GM12878 (cell line): ENCODE measurements at regions not wholly inside any gene's neighbourhood (a gene's known extent, or its start where the extent isn't known, plus 50 kb on each side); places are given as distances from the start of the nearest gene placed in this dataset.

Experiments
- ATAC-seq: fragments of 200-7000 bp; cut with Tn5 transposase; 3 replicates; pipeline ENCODE4 v1.9.1; 2020; ENCODE audit warnings: mild to moderate bottlenecking, moderate library complexity
- BruUV-seq: library from RNA; stranded (reverse); fragments of 400-500 nt; replicated peaks from 2 replicates; lab custom pipeline; 2021; lab: Mats Ljungman, UMichigan
- CTCF ChIA-PET: fragments of 300-600 bp; sonication (Branson Sonifier 250); formaldehyde crosslinking; extraction: SDS; loops from one replicate; lab custom pipeline; 2021; ENCODE audit warnings: inconsistent platforms; lab: Yijun Ruan, JAX
- POLR2A ChIA-PET: fragments of 350-600 bp; formaldehyde crosslinking; extraction: SDS; loops from one replicate; lab custom pipeline; 2021; ENCODE audit warnings: inconsistent platforms; lab: Charles Lee
- RAD21 ChIA-PET: fragments of 300-600 bp; sonication (Branson Sonifier 250); formaldehyde crosslinking; loops from one replicate; lab custom pipeline; 2023; ENCODE audit warnings: antibody characterized with exemption; ENCODE audit not compliant: unreplicated experiment; lab: Charles Lee
- SMC1A ChIA-PET: fragments of 300-600 bp; sonication (Branson Sonifier 250); formaldehyde crosslinking; loops from one replicate; lab custom pipeline; 2023; ENCODE audit not compliant: unreplicated experiment, uncharacterized antibody; lab: Charles Lee
- DNase-seq: peaks from one replicate; pipeline ENCODE4 v3.0.0-alpha.2; 2011; ENCODE audit warnings: low read depth, low spot score
- FAIRE-seq: peaks from 3 replicates; lab custom pipeline; 2011; peaks lifted over from hg19 to GRCh38; lab: Jason Lieb, UNC
- H2AFZ ChIP-seq: 2 replicates; pipeline ENCODE4 v1.6.0; 2011; ENCODE audit warnings: low read depth, low read length, control low read depth; ENCODE audit not compliant: control insufficient read depth
- H3K27ac ChIP-seq: 2 replicates; pipeline ENCODE4 v1.5.1; 2011; ENCODE audit warnings: control low read depth; ENCODE audit not compliant: control insufficient read depth, insufficient read depth
- H3K27me3 ChIP-seq, 2 experiments: replicated peaks in 1 of 2; 2 replicates each; pipeline versions ENCODE4 v1.6.0 to v1.6.1; 2011; ENCODE audit warnings: low read length in 1 of 2; ENCODE audit not compliant: control insufficient read depth in 2 of 2, insufficient read depth in 2 of 2
- H3K36me3 ChIP-seq, 2 experiments: 2 replicates each; pipeline ENCODE4 v1.5.1; 2011; ENCODE audit warnings: low read length in 1 of 2; ENCODE audit not compliant: control insufficient read depth in 2 of 2, insufficient read depth in 2 of 2
- H3K4me1 ChIP-seq: 2 replicates; pipeline ENCODE4 v1.6.1; 2011; ENCODE audit warnings: mild to moderate bottlenecking, low read length, moderate library complexity, mixed read lengths; ENCODE audit not compliant: control insufficient read depth, insufficient read depth
- H3K4me2 ChIP-seq: 2 replicates; pipeline ENCODE4 v1.6.0; 2011; ENCODE audit warnings: control low read depth; ENCODE audit not compliant: control insufficient read depth, insufficient read depth
- H3K4me3 ChIP-seq: fragments of 200-600 bp; sonication (generic); 2 replicates; pipeline ENCODE4 v1.5.1; 2016
- H3K79me2 ChIP-seq: 2 replicates; pipeline ENCODE4 v1.6.0; 2011; ENCODE audit warnings: low read length; ENCODE audit not compliant: control insufficient read depth, insufficient read depth
- H3K9ac ChIP-seq: 2 replicates; pipeline ENCODE4 v1.8.0; 2011; ENCODE audit warnings: low read length, control low read depth, mixed read lengths; ENCODE audit not compliant: control insufficient read depth, insufficient read depth
- H3K9me3 ChIP-seq: replicated peaks from 3 replicates; pipeline ENCODE4 v1.5.1; 2011; ENCODE audit warnings: mild to moderate bottlenecking, low read length; ENCODE audit not compliant: control insufficient read depth, insufficient read depth
- H4K20me1 ChIP-seq: 2 replicates; pipeline ENCODE4 v1.6.0; 2011; ENCODE audit not compliant: control insufficient read depth, insufficient read depth
- CBX3 ChIP-seq: fragments of 200-600 bp; sonication (generic); IDR thresholded peaks from 2 replicates; pipeline ENCODE4 v1.6.1; 2016; ENCODE audit warnings: low read depth, borderline replicate concordance
- CEBPB ChIP-seq, 2 experiments: fragments of 150-350 bp in 1 of 2; IDR thresholded peaks; 2 replicates each; pipeline ENCODE4 v1.6.1; 2012 to 2014; ENCODE audit warnings: low read depth in 2 of 2, low read length in 2 of 2, borderline replicate concordance in 1 of 2, inconsistent platforms in 1 of 2
- CHD1 ChIP-seq: IDR thresholded peaks from 2 replicates; pipeline ENCODE4 v1.6.1; 2012; ENCODE audit warnings: low read depth, low read length, improper control_type of control experiment
- GATAD2B ChIP-seq: fragments of 450-650 bp; conservative IDR thresholded peaks from 2 replicates; pipeline ENCODE4 v1.6.1; 2017; ENCODE audit warnings: low read depth, mild to moderate bottlenecking, moderate library complexity
- IRF4 ChIP-seq: IDR thresholded peaks from 2 replicates; pipeline ENCODE4 v1.6.1; 2011; ENCODE audit warnings: low read depth, low read length
- NR2F1 ChIP-seq: fragments of 450-650 bp; conservative IDR thresholded peaks from 2 replicates; pipeline ENCODE4 v1.6.1; 2017; ENCODE audit warnings: mild to moderate bottlenecking
- PML ChIP-seq: IDR thresholded peaks from 2 replicates; pipeline ENCODE4 v1.6.1; 2012; ENCODE audit warnings: low read length, inconsistent platforms
- POLR2AphosphoS2 ChIP-seq: IDR thresholded peaks from 2 replicates; pipeline ENCODE4 v1.6.1; 2011; ENCODE audit warnings: low read depth, mild to moderate bottlenecking, low read length, improper control_type of control experiment, moderate library complexity
- TARDBP ChIP-seq: IDR thresholded peaks from 2 replicates; pipeline ENCODE4 v1.6.1; 2016; ENCODE audit warnings: borderline replicate concordance
- ZNF217 ChIP-seq: fragments of 450-650 bp; IDR thresholded peaks from 2 replicates; pipeline ENCODE4 v1.6.1; 2017; ENCODE audit warnings: antibody characterized with exemption, mild to moderate bottlenecking
- WGBS: methylation state at CpG from one replicate; pipeline ENCODE4 v1.1.6; 2016; ENCODE audit warnings: low lambda C conversion rate; ENCODE audit not compliant: insufficient replicate concordance, insufficient coverage; ENCODE audit errors: missing lambda C conversion rate; 5-methylcytosine and 5-hydroxymethylcytosine counted together
- in situ Hi-C: fragments of 300-500 bp; cut with MboI; formaldehyde crosslinking; loops from 9 replicates; pipeline ENCODE4 v1.14.3; 2018; ENCODE audit warnings: mixed read lengths
- intact Hi-C: fragments of 100-400 bp; cut with micrococcal nuclease; formaldehyde crosslinking; loops from one replicate; pipeline ENCODE4 v1.14.2; 2022; ENCODE audit not compliant: unreplicated experiment
- TF ChIP-seq, protein P1 (sequence below): fragments of 450-650 bp; IDR thresholded peaks from 2 replicates; pipeline ENCODE4 v1.6.1; 2018; ENCODE audit warnings: mild to moderate bottlenecking, low read depth, moderate library complexity; ENCODE audit not compliant: partially characterized antibody
- TF ChIP-seq, protein P2 (sequence below): IDR thresholded peaks from 2 replicates; pipeline ENCODE4 v1.6.1; 2012; ENCODE audit warnings: low read depth, low read length, improper control_type of control experiment
- TF ChIP-seq, protein P3 (sequence below): fragments of 450-650 bp; formaldehyde crosslinking; IDR thresholded peaks from 2 replicates; pipeline ENCODE4 v1.4.0; 2022; ENCODE audit warnings: mild to moderate bottlenecking, moderate library complexity
- TF ChIP-seq, protein P4 (sequence below): IDR thresholded peaks from 2 replicates; pipeline ENCODE4 v1.6.1; 2011; ENCODE audit warnings: low read depth, mild to moderate bottlenecking, low read length, moderate library complexity, borderline replicate concordance; ENCODE audit errors: extremely low read depth

DNA sequence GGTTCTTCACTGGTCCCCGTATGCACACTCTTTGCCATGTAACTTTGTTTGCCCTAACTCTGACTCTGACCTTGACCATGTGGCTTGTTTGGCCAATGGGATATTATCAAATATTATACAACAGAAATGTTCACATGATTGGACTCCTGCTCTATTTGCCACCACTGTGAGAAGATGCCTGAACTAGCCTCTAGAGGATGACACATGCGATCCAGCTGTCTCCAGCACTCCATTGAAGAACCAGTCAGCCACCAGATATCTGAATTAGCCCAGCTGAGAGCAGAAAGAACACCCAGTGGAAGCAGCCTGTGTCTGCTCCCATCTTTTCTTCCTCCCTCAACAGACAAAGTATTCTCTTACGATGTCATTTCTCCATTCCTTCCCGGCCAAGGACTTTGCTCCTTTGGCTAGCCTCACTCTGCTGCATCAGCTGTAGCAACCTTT lies 412.1 kb downstream of the IRS1 start:
- ChIA-PET CTCF (no interaction called here), RAD21 (no interaction called here), POLR2A (no interaction called here), SMC1A (no interaction called here)
- Histone ChIP-seq H3K9me3 (no peaks in the 10 kb centered on the region), H3K4me2 (no peak overlapping the region), H4K20me1 (no peaks in the 10 kb centered on the region), H3K27ac (no peak overlapping the region), H2AFZ (no peak overlapping the region), H3K36me3 (no peaks in the 10 kb centered on the region), H3K4me3 (no peak overlapping the region), H3K4me1 (no peaks in the 10 kb centered on the region), H3K27me3 (no peaks in the 10 kb centered on the region), H3K79me2 (no peaks in the 10 kb centered on the region), H3K9ac (no peak overlapping the region)
- ATAC-seq (no peak), FAIRE-seq (no peak), DNase-seq (no peak)
- intact Hi-C loops = no loop called here
- WGBS = 67% methylated on average over 4 of the region's 4 CpGs
- in situ Hi-C loops = no loop called here
- no TSS peak for BruUV-seq
- no peak for TF ChIP-seq PML
- TF ChIP-seq, protein P1, sequence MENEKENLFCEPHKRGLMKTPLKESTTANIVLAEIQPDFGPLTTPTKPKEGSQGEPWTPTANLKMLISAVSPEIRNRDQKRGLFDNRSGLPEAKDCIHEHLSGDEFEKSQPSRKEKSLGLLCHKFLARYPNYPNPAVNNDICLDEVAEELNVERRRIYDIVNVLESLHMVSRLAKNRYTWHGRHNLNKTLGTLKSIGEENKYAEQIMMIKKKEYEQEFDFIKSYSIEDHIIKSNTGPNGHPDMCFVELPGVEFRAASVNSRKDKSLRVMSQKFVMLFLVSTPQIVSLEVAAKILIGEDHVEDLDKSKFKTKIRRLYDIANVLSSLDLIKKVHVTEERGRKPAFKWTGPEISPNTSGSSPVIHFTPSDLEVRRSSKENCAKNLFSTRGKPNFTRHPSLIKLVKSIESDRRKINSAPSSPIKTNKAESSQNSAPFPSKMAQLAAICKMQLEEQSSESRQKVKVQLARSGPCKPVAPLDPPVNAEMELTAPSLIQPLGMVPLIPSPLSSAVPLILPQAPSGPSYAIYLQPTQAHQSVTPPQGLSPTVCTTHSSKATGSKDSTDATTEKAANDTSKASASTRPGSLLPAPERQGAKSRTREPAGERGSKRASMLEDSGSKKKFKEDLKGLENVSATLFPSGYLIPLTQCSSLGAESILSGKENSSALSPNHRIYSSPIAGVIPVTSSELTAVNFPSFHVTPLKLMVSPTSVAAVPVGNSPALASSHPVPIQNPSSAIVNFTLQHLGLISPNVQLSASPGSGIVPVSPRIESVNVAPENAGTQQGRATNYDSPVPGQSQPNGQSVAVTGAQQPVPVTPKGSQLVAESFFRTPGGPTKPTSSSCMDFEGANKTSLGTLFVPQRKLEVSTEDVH = no peak
- no peak for TF ChIP-seq IRF4
- TF ChIP-seq, protein P2, sequence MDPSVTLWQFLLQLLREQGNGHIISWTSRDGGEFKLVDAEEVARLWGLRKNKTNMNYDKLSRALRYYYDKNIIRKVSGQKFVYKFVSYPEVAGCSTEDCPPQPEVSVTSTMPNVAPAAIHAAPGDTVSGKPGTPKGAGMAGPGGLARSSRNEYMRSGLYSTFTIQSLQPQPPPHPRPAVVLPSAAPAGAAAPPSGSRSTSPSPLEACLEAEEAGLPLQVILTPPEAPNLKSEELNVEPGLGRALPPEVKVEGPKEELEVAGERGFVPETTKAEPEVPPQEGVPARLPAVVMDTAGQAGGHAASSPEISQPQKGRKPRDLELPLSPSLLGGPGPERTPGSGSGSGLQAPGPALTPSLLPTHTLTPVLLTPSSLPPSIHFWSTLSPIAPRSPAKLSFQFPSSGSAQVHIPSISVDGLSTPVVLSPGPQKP = no peak
- no peak for TF ChIP-seq POLR2AphosphoS2
- no peak for TF ChIP-seq ZNF217
- TF ChIP-seq, protein P3, sequence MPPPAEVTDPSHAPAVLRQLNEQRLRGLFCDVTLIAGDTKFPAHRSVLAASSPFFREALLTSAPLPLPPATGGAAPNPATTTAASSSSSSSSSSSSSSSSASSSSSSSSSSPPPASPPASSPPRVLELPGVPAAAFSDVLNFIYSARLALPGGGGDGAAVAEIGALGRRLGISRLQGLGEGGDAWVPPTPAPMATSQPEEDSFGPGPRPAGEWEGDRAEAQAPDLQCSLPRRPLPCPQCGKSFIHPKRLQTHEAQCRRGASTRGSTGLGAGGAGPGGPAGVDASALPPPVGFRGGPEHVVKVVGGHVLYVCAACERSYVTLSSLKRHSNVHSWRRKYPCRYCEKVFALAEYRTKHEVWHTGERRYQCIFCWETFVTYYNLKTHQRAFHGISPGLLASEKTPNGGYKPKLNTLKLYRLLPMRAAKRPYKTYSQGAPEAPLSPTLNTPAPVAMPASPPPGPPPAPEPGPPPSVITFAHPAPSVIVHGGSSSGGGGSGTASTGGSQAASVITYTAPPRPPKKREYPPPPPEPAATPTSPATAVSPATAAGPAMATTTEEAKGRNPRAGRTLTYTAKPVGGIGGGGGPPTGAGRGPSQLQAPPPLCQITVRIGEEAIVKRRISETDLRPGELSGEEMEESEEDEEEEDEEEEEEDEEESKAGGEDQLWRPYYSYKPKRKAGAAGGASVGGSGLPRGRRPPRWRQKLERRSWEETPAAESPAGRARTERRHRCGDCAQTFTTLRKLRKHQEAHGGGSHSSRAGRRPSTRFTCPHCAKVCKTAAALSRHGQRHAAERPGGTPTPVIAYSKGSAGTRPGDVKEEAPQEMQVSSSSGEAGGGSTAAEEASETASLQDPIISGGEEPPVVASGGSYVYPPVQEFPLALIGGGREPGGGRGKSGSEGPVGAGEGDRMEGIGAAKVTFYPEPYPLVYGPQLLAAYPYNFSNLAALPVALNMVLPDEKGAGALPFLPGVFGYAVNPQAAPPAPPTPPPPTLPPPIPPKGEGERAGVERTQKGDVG (CRISPR knock-in tag) = no peak
- TF ChIP-seq NR2F1 = no peak
- TF ChIP-seq, protein P4, sequence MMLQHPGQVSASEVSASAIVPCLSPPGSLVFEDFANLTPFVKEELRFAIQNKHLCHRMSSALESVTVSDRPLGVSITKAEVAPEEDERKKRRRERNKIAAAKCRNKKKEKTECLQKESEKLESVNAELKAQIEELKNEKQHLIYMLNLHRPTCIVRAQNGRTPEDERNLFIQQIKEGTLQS = no peak
- TF ChIP-seq CBX3 = no peak
- TF ChIP-seq CHD1 = no peak
- TF ChIP-seq GATAD2B = no peak
- TF ChIP-seq TARDBP = no peak
- no peak for TF ChIP-seq CEBPB (IDR thresholded peaks at IDR 0.05; ENCODE audit: borderline replicate concordance in 1 of 2, low read depth in 2 of 2, low read length in 2 of 2)
